GM12864 (cell line): ENCODE measurements at regions not wholly inside any gene's neighbourhood (a gene's known extent, or its start where the extent isn't known, plus 50 kb on each side); places are given as distances from the start of the nearest gene placed in this dataset.
"Not testable (repeated sequence)": the region's sequence is repeated elsewhere in the genome, so short reads cannot be mapped to it uniquely, and the experiment has no call there.

Source experiments
- DNase-seq: peaks from one replicate; pipeline ENCODE4 v3.0.0-alpha.2; 2011; ENCODE audit warnings: low read depth
- H3K4me3 ChIP-seq: 2 replicates; pipeline ENCODE4 v1.5.1; 2011; ENCODE audit warnings: mild to moderate bottlenecking, low read depth, low read length, control low read depth
- CTCF ChIP-seq: IDR thresholded peaks from 2 replicates; pipeline ENCODE4 v1.5.1; 2011; ENCODE audit warnings: low read depth, mild to moderate bottlenecking, moderate library complexity, low read length, control low read depth, inconsistent platforms; ENCODE audit errors: missing control alignments

GRCh38 chr6:121615493-121615892 lies 180.0 kb downstream of the GJA1 start:
- no peak overlapping the region for H3K4me3 ChIP-seq
- TF ChIP-seq CTCF: peak; percentile 9
- DNase-seq: no peak

GRCh38 chr6:121616406-121616805 lies 181.0 kb downstream of the GJA1 start:
- no peak for TF ChIP-seq CTCF
- no peak for DNase-seq
- H3K4me3 ChIP-seq: no peak overlapping the region

GRCh38 chr6:121617388-121617787 lies 181.9 kb downstream of the GJA1 start:
- no peak for DNase-seq
- H3K4me3 ChIP-seq: no peak overlapping the region
- no peak for TF ChIP-seq CTCF

GRCh38 chr6:121619013-121619412 lies 183.6 kb downstream of the GJA1 start:
- no peak overlapping the region for H3K4me3 ChIP-seq
- no peak for DNase-seq
- no peak for TF ChIP-seq CTCF

GRCh38 chr6:121619987-121620740 lies 184.7 kb downstream of the GJA1 start:
- no peak for TF ChIP-seq CTCF
- no peak for DNase-seq
- H3K4me3 ChIP-seq: no peak overlapping the region

GRCh38 chr6:121627761-121628160 lies 192.3 kb downstream of the GJA1 start:
- no peak overlapping the region for H3K4me3 ChIP-seq
- no peak for TF ChIP-seq CTCF

GRCh38 chr6:121630716-121631115 lies 195.3 kb downstream of the GJA1 start:
- no peak for DNase-seq
- no peak for TF ChIP-seq CTCF
- H3K4me3 ChIP-seq: no peak overlapping the region

More at GRCh38 chr6:121627761-121628160, 192.3 kb downstream of the GJA1 start:
- no peak for DNase-seq

- not testable (repeated sequence) for H3K4me3 ChIP-seq, DNase-seq
These were observed 196.3 kb downstream of the GJA1 start for GRCh38 chr6:121631752-121632151.
